Activated T-cell treated with anti-CD3 and anti-CD28 coated beads for 24 hours (primary cell): ENCODE measurements at regions not wholly inside any gene's neighbourhood (a gene's known extent, or its start where the extent isn't known, plus 50 kb on each side); places are given as distances from the start of the nearest gene placed in this dataset.

ENCODE experiments used
- DNase-seq: peaks from one replicate; pipeline ENCODE4 v3.0.0-alpha.2; 2020; ENCODE audit warnings: low read depth

- no peak for DNase-seq
Observed at GRCh38 chr10:118107040-118107439, 60.3 kb upstream of the RAB11FIP2 start.

- no peak for DNase-seq
Observed at GRCh38 chr10:118106426-118106825, 59.7 kb upstream of the RAB11FIP2 start.

- no peak for DNase-seq
Observed at GRCh38 chr10:118102121-118102520, 55.4 kb upstream of the RAB11FIP2 start.

GRCh38 chr10:118101501-118101900, 54.8 kb upstream of the RAB11FIP2 start:
- no peak for DNase-seq
